HG02943 (cell line): ENCODE measurements at regions not wholly inside any gene's neighbourhood (a gene's known extent, or its start where the extent isn't known, plus 50 kb on each side); places are given as distances from the start of the nearest gene placed in this dataset.

Experiments used
- ATAC-seq: cut with Tn5 transposase; IDR thresholded peaks from one replicate; pipeline ENCODE4 v1.9.1; 2021; ENCODE audit warnings: mild to moderate bottlenecking, low read depth, moderate library complexity; ENCODE audit not compliant: unreplicated experiment

DNA sequence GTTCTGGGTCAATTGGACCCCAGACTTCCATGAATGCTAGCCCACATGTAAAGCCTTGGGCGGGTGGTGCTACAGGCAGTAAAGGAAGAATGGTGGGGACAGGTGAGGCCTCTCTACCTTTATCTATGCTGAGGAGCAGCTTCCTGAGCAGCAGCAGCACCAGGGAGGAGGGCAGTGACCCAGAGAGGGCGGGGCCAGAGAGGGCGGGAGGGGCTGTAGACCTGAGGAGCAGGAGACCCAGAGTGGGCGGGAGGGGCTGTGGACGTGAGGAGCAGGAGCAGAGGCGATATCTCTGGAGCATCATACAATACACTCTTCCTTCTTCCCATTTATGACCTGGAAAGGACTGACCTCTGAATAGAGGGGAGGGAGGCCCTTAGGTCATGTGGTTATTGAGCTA, 165.9 kb downstream of the MTRR start:
- ATAC-seq, result no peak

DNA sequence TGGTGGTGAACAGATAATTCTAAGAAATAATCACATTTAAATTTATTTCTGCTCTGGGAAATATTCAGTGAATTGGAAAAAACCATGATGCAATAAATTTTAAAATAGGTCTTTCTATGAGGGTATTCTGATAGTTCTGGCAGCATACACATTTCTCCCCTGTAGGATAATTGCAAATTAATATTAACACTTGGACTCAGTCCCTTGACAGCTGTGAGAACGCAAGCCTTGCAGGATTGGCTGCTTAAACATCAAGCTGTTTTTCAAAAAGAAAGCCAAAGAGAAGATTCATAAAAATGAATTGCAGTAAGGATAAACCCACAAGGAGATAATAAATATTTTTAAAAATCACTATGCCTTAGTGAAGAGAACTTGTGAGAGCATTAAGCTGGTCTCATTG, 180.0 kb downstream of the MTRR start:
- ATAC-seq, result no peak

DNA sequence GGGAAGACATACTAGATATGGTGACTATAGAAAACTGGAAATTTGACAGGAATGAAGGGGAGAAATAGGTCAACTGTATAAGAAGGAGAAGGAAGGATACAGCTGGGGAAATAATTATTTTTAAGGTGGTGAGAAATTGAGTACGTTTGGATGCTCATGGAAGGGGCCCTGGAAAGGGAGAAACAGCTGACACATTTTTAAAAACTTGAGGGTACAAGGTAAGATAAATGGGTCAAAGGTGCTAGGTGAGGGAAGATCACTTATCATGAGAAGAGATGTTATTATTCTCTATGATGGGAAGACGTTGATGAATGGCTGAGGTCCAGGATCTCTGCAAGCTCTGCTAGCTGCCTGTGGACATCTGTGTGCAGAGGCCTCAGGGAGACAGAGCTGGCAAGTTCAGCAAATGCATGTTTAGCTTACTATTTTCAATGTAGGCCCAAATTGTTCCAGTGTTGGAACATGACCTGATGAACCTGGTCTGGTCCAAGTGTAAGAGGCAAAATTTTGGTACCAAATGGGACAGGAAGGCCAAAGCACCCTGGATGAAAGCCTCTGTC, 181.7 kb downstream of the MTRR start:
- ATAC-seq, result no peak

DNA sequence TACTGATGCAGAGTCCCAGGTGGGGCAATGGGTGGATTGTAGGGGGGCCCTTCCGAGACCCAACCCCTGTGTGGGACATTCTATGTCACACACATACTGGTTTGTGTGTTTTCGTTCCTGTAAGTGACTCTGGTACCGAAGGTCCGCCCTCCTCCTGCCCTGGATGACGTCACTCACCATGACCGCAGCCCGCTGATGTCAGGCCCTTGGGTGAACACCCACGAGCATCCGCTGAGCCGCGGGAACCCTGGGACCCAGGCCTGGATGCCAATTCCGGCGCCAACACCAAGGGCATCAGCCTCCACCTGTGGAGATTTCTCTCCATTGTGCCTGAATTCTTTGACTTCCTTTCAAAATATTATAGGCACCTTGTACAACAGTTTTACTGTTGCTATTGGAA, 184.3 kb downstream of the MTRR start:
- no peak for ATAC-seq

DNA sequence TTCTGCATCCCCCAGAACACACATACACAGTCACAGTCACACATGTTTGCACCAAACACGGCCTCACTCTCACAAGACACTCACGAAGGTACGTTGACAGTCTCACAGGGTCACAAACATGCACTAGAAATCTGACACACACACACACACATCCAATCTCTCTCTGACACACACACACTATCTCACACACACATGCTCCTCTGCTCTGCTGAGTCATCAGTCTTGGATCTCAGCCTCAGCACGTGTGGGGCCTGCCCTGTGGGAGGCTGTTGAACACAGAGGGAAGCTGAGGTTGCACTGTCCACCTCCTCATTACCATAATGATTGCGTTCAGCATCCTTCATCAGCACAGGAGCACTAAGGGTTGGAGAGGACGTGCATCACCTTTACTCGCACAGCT, 188.8 kb downstream of the MTRR start:
- no peak for ATAC-seq

DNA sequence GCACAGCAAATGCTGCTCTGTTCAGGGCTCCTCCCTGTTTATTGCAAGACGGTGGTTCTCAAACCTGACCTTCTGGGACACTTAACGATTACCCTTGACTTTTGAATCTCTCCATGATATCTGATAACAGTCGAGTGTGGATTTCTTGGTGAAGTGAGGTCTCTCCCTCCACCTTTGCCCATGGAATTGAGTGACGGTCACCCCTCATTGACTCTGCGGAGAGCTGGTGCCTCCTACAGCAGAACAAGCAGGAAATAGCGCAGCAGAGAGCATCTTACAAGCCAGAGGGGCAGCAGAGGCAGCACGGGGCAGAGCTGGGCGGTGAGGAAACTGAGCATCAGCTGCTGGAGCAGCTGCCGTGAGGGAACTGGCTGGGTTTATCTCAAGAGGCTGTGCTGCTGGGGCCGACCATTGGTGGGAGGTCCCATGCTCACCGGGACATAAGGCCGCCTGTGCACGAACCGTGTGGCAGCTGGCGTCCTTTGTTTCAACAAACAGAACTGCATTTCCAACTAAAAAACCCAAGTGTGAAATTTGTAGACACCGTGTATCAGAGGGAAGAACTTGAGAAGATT, 189.8 kb downstream of the MTRR start:
- ATAC-seq, result no peak

DNA sequence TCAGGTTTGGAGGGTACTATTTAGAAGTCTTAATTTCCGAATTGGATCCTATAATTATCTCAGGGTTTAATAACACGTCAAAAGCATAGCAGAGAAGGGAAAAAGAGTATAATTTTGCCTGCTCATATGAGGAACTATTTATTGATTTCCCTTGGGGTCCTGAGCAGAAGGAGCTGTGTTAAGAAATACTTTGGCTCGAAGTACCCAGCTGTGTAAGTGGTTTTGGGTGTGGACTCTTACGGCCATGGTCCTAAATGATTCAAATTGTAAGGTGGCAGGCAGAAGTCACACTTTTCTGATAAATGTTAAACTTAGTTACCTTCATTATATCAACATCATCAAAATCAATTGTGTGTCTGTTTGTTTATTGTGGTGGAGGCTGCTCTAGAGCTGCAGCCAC, 190.4 kb downstream of the MTRR start:
- no peak for ATAC-seq

DNA sequence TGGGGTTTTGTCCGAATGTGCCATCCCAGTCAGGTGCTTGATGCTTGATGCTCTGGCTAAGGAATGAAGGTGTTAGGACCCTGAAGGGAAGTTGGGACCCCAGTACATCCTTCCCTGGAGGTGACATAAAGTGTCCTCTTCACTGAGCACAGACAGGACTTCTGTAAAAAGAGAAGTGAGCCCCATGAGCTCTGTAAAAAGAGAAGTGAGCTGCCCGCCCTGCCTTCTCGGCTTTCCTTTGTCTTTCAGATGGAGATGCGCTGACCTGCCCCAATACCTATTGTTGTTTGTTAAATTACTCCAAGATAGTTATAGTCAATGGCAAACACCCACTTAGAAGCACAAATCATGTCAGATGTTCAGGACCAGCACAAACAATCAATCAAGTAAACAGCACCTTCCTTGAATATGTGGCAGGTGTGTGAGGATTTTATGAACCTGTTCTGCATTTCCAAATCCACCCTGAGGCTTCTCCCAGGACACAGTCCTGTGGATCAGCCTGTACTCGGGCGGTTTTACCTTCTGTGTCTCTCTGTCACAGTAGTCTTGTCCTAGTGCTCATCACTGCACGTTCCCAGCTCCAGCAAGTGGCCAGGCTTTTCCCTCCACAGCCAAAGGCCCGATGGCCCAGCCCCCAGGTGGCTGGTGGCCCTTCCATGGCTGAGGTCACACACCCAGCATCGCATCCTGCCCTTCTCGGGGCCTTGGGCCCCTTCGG, 191.4 kb downstream of the MTRR start:
- ATAC-seq, result no peak

DNA sequence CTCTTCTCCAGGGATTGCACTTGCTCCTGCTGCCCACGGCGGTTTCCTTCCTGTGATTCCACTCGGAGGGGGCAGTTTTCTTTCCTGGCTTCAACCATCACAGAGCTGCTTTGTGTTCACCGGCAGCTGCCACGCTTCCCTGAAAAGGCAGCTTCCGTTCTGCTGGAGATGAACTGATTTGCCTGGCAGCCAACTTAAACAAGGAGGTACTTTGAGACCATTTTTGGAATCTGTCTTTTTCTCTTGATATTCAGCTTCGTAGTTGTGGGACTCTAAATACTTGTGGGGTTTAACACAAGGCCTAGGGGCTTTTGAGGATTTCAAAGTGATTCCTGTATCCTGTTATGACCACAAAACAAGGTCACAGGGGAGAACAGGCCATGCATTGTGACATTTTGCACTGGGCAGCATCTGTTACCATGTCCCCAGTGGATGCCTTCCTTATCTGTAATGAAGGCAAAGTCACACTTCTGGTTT, 192.0 kb downstream of the MTRR start:
- no peak for ATAC-seq

DNA sequence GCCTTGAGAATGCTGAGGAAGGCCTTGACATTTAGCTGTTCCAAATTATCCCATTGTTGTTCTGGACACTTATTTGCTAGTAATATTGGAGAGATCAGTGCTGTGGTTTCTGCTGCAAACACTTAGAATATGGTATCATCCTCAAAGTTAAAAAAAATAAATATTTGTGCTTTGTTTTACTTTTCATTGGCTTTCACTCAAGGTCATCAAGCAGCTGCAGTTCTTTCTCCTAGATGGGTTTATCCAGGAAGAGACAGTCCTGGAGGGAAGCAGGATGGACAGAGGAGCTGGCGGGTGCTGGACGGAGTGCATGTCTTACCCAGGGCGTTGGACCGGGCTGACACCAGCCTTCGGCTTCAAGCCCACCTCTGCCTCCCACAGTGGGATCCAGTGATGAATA, 193.6 kb downstream of the MTRR start:
- no peak for ATAC-seq

DNA sequence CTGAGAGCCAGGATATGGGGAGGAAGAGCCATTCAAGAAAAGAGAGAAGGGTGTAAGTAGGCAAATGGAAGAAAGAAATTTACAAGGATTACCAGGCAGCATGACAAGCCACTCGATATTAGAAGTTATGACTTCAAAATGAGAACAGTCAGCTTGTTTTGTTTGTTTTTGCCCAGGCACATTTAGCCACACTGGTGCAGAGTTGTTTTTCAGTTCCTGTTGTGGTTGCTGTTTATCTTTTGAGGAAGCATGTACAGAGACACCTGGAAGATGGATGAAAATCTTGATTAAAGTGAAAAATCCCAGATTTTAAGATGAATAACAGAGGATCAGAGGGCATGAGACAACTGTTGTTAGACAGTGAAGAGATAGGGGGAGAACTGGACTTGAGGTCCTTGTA, 199.1 kb downstream of the MTRR start:
- ATAC-seq, result no peak

DNA sequence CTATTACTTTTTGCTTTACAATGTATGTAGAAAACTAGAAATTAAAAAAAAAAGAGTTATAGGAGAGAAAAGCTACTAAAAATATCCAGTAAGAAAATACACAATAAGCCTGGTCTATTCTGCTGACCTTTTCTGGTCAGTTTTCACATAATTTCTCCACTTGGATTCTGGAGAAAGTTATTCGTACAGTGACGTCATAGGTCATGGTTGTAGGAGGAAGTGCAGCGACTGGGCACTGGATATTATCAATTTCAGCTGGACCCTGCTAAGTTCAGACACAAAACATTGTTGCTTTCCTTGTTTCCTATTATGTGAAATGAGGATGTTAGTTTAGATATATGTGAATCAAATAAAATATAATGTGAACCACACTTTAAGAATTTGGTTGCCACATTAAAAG, 201.2 kb downstream of the MTRR start:
- no peak for ATAC-seq

DNA sequence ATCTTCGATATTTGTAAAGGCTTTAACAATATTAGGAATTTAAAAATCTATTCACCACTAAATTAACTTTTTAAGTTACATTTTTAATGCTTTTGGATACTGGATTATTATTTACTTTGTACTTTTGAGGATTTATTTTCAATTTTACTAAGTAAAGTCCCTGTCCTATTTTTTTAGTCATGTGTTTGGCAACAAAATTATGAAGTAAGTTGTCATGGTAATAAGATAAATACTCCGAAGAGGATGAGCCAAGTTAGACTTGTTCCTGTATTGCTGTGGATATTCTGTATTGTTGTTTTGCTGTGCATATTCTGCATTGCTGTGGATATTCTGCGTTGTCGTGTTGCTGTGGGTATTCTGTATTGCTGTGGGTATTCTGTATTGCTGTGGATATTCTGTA, 210.1 kb downstream of the MTRR start:
- no peak for ATAC-seq

DNA sequence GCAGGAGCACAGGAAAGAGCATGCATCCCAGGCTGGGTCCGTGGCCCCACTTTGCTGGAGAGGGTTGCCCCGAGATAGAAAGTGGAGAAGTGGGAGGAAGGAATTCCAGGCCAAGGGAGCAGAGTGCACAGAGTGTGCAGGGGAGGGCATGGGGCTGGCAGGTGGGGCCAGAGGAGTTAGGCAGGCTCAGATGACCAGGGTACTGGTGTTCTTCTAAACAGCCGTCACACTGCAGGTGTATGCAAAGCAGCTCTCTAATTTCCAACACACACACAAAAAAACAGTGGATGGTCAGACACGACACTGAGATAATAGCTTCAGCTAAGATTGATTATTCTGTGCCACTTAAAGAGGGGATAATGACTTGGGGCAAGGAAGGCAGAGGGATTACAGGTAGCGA, 212.2 kb downstream of the MTRR start:
- no peak for ATAC-seq

DNA sequence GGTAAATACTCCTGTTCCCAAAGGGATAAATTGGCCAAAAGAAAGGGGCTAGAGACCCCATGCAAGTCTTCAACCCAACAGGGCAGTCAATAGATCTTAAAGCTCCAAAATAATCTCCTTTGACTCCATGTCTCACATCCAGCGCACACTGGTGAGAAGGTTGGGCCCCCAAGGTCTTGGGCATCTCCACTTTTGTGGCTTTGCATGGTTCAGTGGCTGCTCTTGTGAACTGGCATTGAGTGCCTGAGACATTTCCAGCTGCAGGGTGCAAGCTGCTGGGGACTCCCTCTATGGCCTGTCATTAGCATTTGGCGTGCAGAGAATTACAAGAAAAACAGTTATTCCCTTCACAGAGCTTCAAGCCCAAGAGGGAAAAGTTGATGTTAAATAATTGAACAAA, 224.7 kb downstream of the MTRR start:
- no peak for ATAC-seq

DNA sequence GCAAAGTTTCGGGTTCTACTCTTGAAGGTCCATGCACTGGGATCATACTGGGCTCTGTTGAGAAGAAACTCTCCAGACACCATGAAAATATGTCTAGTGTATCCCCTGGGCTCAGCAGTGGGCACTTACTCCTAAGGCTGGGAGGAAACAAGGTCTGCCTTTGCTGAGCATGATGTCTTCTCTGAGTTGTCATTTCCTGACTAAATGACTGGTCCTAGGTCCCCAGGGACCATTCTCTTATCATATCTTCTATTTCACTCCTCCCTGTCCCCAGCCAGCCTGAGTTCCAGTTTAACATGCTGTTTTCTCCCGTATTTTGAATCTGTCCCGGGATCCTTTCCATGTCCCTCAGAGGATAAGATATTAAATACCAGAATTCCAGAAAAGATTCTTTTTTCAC, 225.4 kb downstream of the MTRR start:
- ATAC-seq, result no peak

DNA sequence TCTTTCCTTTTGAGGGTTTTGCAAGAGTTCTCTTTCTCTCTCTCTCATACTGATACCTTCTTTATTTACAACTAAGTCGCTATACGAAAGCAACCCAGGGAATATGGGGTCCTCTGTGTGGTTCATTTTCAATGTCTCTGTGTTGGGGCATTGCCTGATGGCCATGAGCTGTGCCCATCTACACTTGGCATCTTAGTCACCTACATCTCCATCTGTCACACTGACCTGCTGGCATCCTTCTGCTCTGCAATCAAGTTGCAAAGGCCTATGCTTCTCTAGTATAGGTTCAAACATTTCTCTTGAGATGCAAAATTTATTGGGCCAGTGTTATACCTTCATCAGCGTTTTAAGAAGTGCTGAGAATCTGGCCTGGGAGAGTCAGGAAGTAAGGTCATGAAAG, 228.2 kb downstream of the MTRR start:
- ATAC-seq, result no peak

DNA sequence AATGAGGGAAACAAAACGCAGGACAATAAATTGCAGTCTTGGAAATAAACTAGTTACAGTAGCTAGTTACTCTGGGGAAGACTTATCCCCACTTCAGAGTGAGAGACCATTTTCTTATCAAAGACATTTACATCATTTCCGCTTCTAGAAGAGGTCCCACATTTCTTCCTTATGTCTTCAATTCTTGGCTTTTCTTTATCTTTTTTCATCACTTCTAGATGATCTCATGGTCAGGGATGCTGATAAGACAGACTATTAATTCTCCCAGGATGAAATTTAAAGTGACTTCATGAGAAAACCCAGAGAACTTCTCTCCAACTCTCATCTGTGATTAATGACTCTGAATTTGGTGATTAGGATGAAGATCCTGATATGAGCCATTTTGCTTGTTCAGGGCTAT, 229.1 kb downstream of the MTRR start:
- ATAC-seq, result no peak

DNA sequence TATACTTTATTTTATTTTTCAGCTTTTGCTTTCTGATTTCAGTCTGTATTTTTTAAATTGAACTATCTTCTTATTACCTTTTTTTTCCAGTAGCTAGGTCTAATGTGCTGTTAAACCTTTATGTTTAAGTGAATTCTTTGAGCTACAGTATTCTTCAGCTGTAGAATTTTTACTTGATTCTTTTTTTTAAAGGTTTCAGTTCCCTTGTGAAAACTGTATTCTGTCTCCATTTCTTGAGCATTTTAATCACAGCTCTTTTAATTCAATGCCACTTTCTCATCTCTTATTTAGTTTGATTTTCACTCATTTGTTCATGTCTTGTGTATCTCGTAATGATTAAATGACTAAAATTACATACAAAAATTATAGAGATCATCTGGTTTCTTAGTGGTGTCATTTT, 233.8 kb downstream of the MTRR start:
- no peak for ATAC-seq

DNA sequence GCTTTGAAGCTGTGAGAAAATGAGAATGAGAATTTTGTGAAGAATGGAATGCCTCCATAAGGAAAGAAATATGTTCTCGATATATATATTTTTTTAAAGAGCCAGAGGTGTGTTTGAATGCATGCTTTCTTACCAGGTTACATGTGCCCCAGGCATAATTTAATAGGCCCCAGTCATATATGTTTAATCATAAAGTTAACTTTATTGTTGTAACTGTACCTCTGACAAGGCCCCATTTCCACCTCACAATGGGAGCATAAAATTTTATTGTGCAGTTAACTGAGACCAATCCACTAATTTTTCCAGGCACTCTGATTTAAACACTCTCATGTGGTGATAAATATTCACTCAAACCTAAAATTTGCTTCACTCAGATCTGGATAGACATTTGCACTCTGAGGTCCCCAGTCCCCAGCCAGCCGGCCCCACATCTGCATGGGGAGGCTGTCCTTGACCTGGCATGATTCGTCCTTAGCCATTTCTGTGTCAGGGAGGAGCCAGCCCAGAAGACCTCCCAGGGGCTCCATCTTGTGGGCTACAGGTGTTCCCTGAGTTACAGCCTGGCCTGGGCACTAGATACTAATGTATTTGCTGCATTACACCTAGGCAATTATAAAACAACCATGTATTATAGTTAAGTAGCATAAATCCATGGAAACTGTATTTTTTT, 245.8 kb downstream of the MTRR start:
- ATAC-seq, result no peak

DNA sequence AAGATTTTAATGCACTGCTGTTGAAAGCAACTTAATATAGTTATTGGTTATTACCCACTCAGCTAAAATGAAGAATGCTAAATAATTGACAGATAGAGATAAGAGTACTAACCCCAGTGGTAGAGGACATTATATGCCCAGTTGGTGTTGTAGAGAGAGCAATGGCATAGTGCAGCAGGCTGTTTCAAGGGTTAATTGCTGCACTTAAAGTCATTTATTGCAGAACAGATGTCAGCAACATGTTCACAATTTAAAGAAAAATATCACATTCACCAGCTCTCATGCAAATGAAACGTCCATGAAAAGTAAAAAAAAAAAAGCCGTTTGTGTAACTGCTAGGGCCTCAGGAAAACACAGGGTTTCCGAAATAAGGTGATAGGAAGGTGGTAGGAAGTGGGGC, 254.6 kb downstream of the MTRR start:
- no peak for ATAC-seq

DNA sequence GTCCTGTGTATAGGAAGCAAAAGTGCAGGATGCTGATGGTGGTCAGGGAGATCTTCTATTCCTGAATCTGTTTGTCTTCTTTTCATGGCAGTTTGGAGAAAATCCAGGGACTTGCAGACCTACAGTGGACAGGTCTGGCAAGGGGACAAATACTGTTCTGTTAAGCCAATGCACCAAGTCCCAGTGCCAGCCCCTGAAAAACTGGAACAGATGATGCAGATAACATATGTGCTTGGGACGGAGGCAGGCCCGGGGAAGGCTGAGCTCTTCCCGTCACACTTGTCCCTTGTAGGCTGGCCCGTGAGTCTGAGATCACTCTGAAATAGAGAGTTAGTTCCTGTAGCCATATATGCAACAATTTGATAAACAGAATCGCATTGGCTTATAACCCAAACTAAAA, 265.7 kb downstream of the MTRR start:
- no peak for ATAC-seq
